ENCODE measurements at regions not wholly inside any gene's neighbourhood (a gene's known extent, or its start where the extent isn't known, plus 50 kb on each side); places are given as distances from the start of the nearest gene placed in this dataset.

- no peak overlapping the region for H3K9ac ChIP-seq (ENCODE audit: low read depth, low read length, poor library complexity, severe bottlenecking)
- no peaks in the 10 kb centered on the region for H3K27me3 ChIP-seq (ENCODE audit: insufficient read depth, low read length, poor library complexity, severe bottlenecking)
- no peaks in the 10 kb centered on the region for H3K9me3 ChIP-seq (ENCODE audit: insufficient read depth, low read depth, low read length)
- H3K36me3 ChIP-seq (ENCODE audit: insufficient read depth, low read length): no peaks in the 10 kb centered on the region
- no peak overlapping the region for H3K4me2 ChIP-seq (ENCODE audit: low read depth, low read length, poor library complexity, severe bottlenecking)
- no peaks in the 10 kb centered on the region for H4K20me1 ChIP-seq (ENCODE audit: insufficient read depth, low read length, poor library complexity, severe bottlenecking)
- no peaks in the 10 kb centered on the region for H3K79me2 ChIP-seq (ENCODE audit: insufficient read depth, low read length)
- H3K4me1 ChIP-seq (ENCODE audit: insufficient read depth, low read length, poor library complexity, severe bottlenecking): no peaks in the 10 kb centered on the region
- H3K4me3 ChIP-seq (ENCODE audit: low read length, poor library complexity, severe bottlenecking): no peak overlapping the region
- no peak overlapping the region for H2AFZ ChIP-seq (ENCODE audit: low read length)
- H3K9me2 ChIP-seq (replicated peaks; ENCODE audit: low read depth, low read length): no peaks in the 10 kb centered on the region
- TF ChIP-seq EZH2phosphoT487 (IDR thresholded peaks at IDR 0.05; ENCODE audit: borderline replicate concordance): no peak
- TF ChIP-seq, protein P1, sequence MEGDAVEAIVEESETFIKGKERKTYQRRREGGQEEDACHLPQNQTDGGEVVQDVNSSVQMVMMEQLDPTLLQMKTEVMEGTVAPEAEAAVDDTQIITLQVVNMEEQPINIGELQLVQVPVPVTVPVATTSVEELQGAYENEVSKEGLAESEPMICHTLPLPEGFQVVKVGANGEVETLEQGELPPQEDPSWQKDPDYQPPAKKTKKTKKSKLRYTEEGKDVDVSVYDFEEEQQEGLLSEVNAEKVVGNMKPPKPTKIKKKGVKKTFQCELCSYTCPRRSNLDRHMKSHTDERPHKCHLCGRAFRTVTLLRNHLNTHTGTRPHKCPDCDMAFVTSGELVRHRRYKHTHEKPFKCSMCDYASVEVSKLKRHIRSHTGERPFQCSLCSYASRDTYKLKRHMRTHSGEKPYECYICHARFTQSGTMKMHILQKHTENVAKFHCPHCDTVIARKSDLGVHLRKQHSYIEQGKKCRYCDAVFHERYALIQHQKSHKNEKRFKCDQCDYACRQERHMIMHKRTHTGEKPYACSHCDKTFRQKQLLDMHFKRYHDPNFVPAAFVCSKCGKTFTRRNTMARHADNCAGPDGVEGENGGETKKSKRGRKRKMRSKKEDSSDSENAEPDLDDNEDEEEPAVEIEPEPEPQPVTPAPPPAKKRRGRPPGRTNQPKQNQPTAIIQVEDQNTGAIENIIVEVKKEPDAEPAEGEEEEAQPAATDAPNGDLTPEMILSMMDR (conservative IDR thresholded peaks at IDR 0.05; ENCODE audit: low read length): no peak
- no peaks in the 10 kb centered on the region for H3F3A ChIP-seq (ENCODE audit: low read depth)
Measured at GRCh38 chr9:102700936-102701335, 294.2 kb upstream of the CYLC2 start.

GRCh38 chr9:102669220-102669619 is 325.9 kb upstream of the CYLC2 start:
- H3K4me3 ChIP-seq (ENCODE audit: low read length, poor library complexity, severe bottlenecking): no peak overlapping the region
- no peaks in the 10 kb centered on the region for H4K20me1 ChIP-seq (ENCODE audit: insufficient read depth, low read length, poor library complexity, severe bottlenecking)
- no peaks in the 10 kb centered on the region for H3K36me3 ChIP-seq (ENCODE audit: insufficient read depth, low read length)
- no peaks in the 10 kb centered on the region for H3K9me3 ChIP-seq (ENCODE audit: insufficient read depth, low read depth, low read length)
- no peaks in the 10 kb centered on the region for H3K4me1 ChIP-seq (ENCODE audit: insufficient read depth, low read length, poor library complexity, severe bottlenecking)
- no peak for TF ChIP-seq EZH2phosphoT487 (IDR thresholded peaks at IDR 0.05; ENCODE audit: borderline replicate concordance)
- TF ChIP-seq, protein P1 (conservative IDR thresholded peaks at IDR 0.05; ENCODE audit: low read length): no peak
- H3K27me3 ChIP-seq (ENCODE audit: insufficient read depth, low read length, poor library complexity, severe bottlenecking): no peaks in the 10 kb centered on the region
- H3K4me2 ChIP-seq (ENCODE audit: low read depth, low read length, poor library complexity, severe bottlenecking): no peak overlapping the region
- no peak overlapping the region for H3K9ac ChIP-seq (ENCODE audit: low read depth, low read length, poor library complexity, severe bottlenecking)
- H3K79me2 ChIP-seq (ENCODE audit: insufficient read depth, low read length): no peaks in the 10 kb centered on the region
- H2AFZ ChIP-seq (ENCODE audit: low read length): no peak overlapping the region
- no peaks in the 10 kb centered on the region for H3K9me2 ChIP-seq (replicated peaks; ENCODE audit: low read depth, low read length)
- no peaks in the 10 kb centered on the region for H3F3A ChIP-seq (ENCODE audit: low read depth)

DNA sequence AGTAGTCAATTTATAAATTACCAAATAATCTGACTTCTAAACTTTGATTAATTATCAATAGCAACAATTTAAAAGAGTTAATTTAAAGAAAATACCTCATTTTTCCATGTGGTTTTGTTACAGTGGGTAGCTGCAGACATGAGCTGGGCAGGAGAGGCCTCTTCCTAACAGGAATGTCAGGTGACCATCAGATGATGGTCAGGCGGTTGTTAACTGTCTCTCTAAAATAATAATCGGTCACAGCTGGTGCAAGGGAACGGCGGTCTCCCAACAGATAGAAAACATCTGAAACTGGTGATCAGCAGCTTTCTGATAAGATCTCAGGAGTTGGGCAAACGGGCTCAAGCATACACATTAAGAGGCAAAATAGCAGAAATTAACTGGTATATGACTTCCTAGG is 342.7 kb upstream of the CYLC2 start:
- Histone ChIP-seq H3K36me3 (ENCODE audit: insufficient read depth, low read length) (no peaks in the 10 kb centered on the region), H3K4me1 (ENCODE audit: insufficient read depth, low read length, poor library complexity, severe bottlenecking) (no peaks in the 10 kb centered on the region), H3K4me2 (ENCODE audit: low read depth, low read length, poor library complexity, severe bottlenecking) (no peak overlapping the region), H3K27me3 (ENCODE audit: insufficient read depth, low read length, poor library complexity, severe bottlenecking) (no peaks in the 10 kb centered on the region), H3F3A (ENCODE audit: low read depth) (no peaks in the 10 kb centered on the region), H4K20me1 (ENCODE audit: insufficient read depth, low read length, poor library complexity, severe bottlenecking) (no peaks in the 10 kb centered on the region), H3K9me3 (ENCODE audit: insufficient read depth, low read depth, low read length) (no peaks in the 10 kb centered on the region), H3K4me3 (ENCODE audit: low read length, poor library complexity, severe bottlenecking) (no peak overlapping the region), H3K79me2 (ENCODE audit: insufficient read depth, low read length) (no peaks in the 10 kb centered on the region), H3K9ac (ENCODE audit: low read depth, low read length, poor library complexity, severe bottlenecking) (no peak overlapping the region), H3K9me2 (replicated peaks; ENCODE audit: low read depth, low read length) (no peaks in the 10 kb centered on the region), H2AFZ (ENCODE audit: low read length) (no peak overlapping the region)
- no peak for TF ChIP-seq EZH2phosphoT487 (IDR thresholded peaks at IDR 0.05; ENCODE audit: borderline replicate concordance)
- TF ChIP-seq, protein P1 (conservative IDR thresholded peaks at IDR 0.05; ENCODE audit: low read length): no peak
